ENCODE measurements at regions not wholly inside any gene's neighbourhood (a gene's known extent, or its start where the extent isn't known, plus 50 kb on each side); places are given as distances from the start of the nearest gene placed in this dataset.

- no peak for DNase-seq (ENCODE audit: low read depth, low spot score)
- in situ Hi-C loops (cut with HindIII; ENCODE audit: low pct_unique_long_range_greater_than_20kb, low sequenced_read_pairs) = no loop called here
Observed at GRCh38 chr12:90404071-90404470, 550.9 kb downstream of the CCER1 start.

GRCh38 chr12:90401185-90401584 is 553.8 kb downstream of the CCER1 start:
- in situ Hi-C loops (cut with HindIII; ENCODE audit: low pct_unique_long_range_greater_than_20kb, low sequenced_read_pairs) = no loop called here
- DNase-seq (ENCODE audit: low read depth, low spot score) = no peak

GRCh38 chr12:90399357-90399756 is 555.6 kb downstream of the CCER1 start:
- DNase-seq (ENCODE audit: low read depth, low spot score) = no peak
- in situ Hi-C loops (cut with HindIII; ENCODE audit: low pct_unique_long_range_greater_than_20kb, low sequenced_read_pairs) = no loop called here

GRCh38 chr12:90398285-90398836 is 556.6 kb downstream of the CCER1 start:
- in situ Hi-C loops (cut with HindIII; ENCODE audit: low pct_unique_long_range_greater_than_20kb, low sequenced_read_pairs) = no loop called here
- no peak for DNase-seq (ENCODE audit: low read depth, low spot score)

DNA sequence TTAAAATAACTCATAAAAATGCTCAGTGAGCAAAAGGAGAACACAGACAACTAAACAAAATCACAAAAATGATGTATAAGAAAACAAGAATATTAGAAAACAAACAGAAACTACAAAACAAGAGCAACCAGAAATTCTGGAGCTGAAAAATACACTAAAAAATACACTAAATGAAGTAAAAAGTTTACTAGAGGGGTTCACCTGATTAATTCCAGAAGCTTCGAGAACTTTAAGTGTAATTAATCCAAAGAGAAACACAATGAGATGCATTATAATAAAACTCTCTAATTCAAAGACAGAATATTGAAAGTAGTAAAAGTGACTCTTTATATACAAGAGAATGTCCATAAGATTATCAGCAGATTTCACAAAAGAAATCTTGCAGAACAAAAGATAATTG is 558.4 kb downstream of the CCER1 start:
- in situ Hi-C loops (cut with HindIII; ENCODE audit: low pct_unique_long_range_greater_than_20kb, low sequenced_read_pairs) = no loop called here
- DNase-seq (ENCODE audit: low read depth, low spot score) = no peak

- in situ Hi-C loops (cut with HindIII; ENCODE audit: low pct_unique_long_range_greater_than_20kb, low sequenced_read_pairs) = no loop called here
- no peak for DNase-seq (ENCODE audit: low read depth, low spot score)
Observed at GRCh38 chr12:90393652-90394051, 561.3 kb downstream of the CCER1 start.

DNA sequence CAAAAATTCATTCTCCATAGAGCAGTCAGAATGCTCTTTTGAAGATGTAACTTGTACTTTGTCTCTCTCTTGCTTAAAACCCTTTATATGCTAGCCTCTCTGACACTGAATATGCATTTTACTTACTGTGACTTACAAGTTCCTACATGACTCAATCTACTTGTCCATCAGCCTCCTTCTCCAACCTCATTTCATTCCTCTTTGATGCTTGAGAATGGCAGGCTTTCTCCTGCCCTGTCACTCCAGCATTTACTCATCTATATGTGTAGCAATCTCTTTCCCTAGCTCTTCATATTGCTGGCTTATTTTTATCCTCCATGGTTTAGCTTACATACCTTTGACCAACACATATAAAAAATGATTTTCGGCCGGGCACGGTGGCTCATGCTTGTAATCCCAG is 561.9 kb downstream of the CCER1 start:
- DNase-seq (ENCODE audit: low read depth, low spot score) = no peak
- in situ Hi-C loops (cut with HindIII; ENCODE audit: low pct_unique_long_range_greater_than_20kb, low sequenced_read_pairs) = no loop called here

GRCh38 chr12:90390947-90391346 is 564.0 kb downstream of the CCER1 start:
- no peak for DNase-seq (ENCODE audit: low read depth, low spot score)
- in situ Hi-C loops (cut with HindIII; ENCODE audit: low pct_unique_long_range_greater_than_20kb, low sequenced_read_pairs) = no loop called here

DNA sequence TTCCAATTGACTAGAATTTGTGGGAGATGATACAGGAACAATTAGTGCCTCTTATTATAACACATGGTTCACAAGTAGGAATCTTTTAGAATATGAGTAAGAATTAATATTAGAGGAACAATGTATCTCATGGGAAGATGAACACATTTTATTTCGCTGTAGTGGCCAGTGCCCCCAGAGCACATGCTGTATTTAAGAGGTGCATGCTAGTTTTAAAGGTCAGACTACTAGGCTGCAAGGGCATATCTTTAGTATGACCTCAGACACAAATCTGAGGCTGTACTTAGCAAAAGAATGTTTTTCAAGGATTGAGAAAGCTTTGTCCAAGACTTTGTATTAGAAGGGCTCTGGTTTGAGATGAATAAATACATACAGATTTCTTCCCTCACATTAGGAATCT is 586.9 kb downstream of the CCER1 start:
- no peak for DNase-seq (ENCODE audit: low read depth, low spot score)
- in situ Hi-C loops (cut with HindIII; ENCODE audit: low pct_unique_long_range_greater_than_20kb, low sequenced_read_pairs) = no loop called here

- in situ Hi-C loops (cut with HindIII; ENCODE audit: low pct_unique_long_range_greater_than_20kb, low sequenced_read_pairs) = no loop called here
- no peak for DNase-seq (ENCODE audit: low read depth, low spot score)
Observed at GRCh38 chr12:90366286-90366685, 588.7 kb downstream of the CCER1 start.

DNA sequence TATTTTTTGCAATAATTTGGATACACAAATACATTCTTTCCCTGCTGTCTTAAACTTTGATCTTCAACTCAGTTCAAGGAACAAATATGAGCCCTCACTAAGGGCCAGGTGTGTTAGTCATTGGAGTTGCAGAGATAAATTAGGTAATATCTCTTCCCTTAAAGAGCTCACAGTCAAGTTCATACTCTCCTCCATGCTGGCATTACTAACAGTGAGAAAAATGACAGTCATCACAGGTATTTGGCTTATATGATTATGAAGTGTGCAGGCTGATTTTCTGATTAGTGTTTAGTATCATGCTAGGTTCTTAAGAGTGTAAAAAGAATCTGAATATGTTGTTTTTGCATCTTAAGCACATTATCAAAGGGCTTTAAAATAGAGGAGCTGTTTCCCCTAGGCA is 594.7 kb downstream of the CCER1 start:
- no peak for DNase-seq (ENCODE audit: low read depth, low spot score)
- in situ Hi-C loops (cut with HindIII; ENCODE audit: low pct_unique_long_range_greater_than_20kb, low sequenced_read_pairs) = no loop called here

- in situ Hi-C loops (cut with HindIII; ENCODE audit: low pct_unique_long_range_greater_than_20kb, low sequenced_read_pairs) = no loop called here
- DNase-seq (ENCODE audit: low read depth, low spot score) = no peak
Observed at GRCh38 chr12:90355711-90356355, 599.1 kb downstream of the CCER1 start.

DNA sequence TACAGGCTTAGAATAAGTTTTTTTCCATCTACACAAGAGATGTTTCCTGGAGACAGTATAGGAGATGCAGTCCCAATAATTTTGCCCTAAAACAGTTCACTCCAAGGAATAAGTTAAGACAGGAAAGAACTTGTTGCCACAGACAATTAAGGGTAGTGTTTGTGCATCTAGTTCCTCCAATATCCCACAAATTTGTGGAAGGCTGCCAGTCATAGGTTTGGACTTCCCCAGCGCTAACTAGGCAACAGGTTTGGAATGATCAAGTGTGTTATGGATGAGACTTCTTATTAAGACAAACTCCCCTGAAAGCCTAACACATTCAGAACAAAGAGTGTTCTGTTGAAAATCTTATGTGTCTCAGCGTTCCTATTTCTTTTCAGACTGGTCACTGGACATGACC is 611.0 kb downstream of the CCER1 start:
- no peak for DNase-seq (ENCODE audit: low read depth, low spot score)
- in situ Hi-C loops (cut with HindIII; ENCODE audit: low pct_unique_long_range_greater_than_20kb, low sequenced_read_pairs) = no loop called here

- in situ Hi-C loops (cut with HindIII; ENCODE audit: low pct_unique_long_range_greater_than_20kb, low sequenced_read_pairs) = no loop called here
- DNase-seq (ENCODE audit: low read depth, low spot score) = no peak
Observed at GRCh38 chr12:90342081-90342480, 612.9 kb downstream of the CCER1 start.

DNA sequence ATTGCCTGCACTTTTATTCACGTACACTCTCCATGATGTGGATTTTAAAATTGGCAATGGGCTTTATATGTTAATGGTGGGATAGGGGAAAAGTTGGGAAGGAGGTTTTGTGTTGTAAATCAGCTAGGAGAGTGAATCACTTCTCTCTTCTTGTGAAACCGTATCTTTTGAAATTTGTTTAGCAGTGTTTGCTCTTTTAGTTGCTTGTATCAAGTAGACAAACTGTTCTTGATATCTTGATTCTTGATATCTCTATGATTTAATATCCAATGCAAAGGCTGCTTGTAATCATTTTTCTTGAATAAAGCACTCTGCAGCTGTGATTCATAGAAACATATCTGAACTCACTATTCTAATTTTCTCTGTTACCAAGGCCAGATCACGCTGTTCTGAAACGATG is 615.1 kb downstream of the CCER1 start:
- in situ Hi-C loops (cut with HindIII; ENCODE audit: low pct_unique_long_range_greater_than_20kb, low sequenced_read_pairs) = no loop called here
- no peak for DNase-seq (ENCODE audit: low read depth, low spot score)

DNA sequence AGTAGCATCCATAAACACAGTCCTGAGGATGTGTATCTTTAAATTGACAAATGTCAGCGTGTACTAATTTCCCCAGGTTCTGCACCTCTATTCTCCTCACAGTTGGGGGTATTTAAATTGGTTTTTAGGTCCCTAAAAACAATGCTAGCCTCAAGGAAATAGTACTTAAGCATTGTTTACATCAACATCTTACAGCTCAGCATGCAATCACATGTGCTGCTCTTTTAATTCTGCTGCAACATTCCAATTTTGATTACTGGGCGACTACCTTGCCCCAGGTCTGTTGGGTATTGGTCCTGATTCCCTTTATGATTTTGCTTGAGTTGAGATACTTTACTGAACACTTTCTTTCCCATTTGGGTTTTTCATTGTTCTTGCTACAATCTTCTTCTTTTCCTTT is 616.6 kb downstream of the CCER1 start:
- in situ Hi-C loops (cut with HindIII; ENCODE audit: low pct_unique_long_range_greater_than_20kb, low sequenced_read_pairs) = no loop called here
- no peak for DNase-seq (ENCODE audit: low read depth, low spot score)

GRCh38 chr12:90337018-90337417 is 618.0 kb downstream of the CCER1 start:
- no peak for DNase-seq (ENCODE audit: low read depth, low spot score)
- in situ Hi-C loops (cut with HindIII; ENCODE audit: low pct_unique_long_range_greater_than_20kb, low sequenced_read_pairs) = no loop called here

GRCh38 chr12:90335566-90335965 is 619.4 kb downstream of the CCER1 start:
- in situ Hi-C loops (cut with HindIII; ENCODE audit: low pct_unique_long_range_greater_than_20kb, low sequenced_read_pairs) = no loop called here
- no peak for DNase-seq (ENCODE audit: low read depth, low spot score)

GRCh38 chr12:90333939-90334338 is 621.0 kb downstream of the CCER1 start:
- DNase-seq (ENCODE audit: low read depth, low spot score) = peak; percentile 93
- in situ Hi-C loops (cut with HindIII; ENCODE audit: low pct_unique_long_range_greater_than_20kb, low sequenced_read_pairs) = no loop called here

DNA sequence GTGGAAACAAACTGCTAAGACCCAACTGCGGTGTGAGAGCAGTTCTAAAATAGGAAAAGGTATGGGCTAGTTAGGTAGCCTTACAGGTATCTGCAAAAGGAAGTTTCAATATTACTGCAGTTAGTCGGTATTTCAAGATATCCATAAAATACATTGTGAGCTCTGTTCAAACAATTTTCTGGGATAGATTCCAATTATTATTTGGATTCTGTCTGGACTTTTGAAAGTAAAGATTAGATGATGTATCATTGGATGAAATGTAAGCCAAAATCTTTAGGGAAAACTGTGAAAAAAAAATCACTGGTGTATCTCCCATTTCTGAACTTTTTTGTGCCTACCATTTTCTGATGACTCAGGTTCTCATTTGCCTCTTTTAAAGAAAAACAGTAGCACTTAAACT is 621.6 kb downstream of the CCER1 start:
- in situ Hi-C loops (cut with HindIII; ENCODE audit: low pct_unique_long_range_greater_than_20kb, low sequenced_read_pairs) = no loop called here
- DNase-seq (ENCODE audit: low read depth, low spot score) = no peak
